AG09319 (cell line): ENCODE measurements at regions not wholly inside any gene's neighbourhood (a gene's known extent, or its start where the extent isn't known, plus 50 kb on each side); places are given as distances from the start of the nearest gene placed in this dataset.

Experiments
- DNase-seq: peaks from one replicate; pipeline ENCODE4 v3.0.0-alpha.2; 2010; ENCODE audit warnings: low read depth; ENCODE audit errors: extremely low read depth
- TF ChIP-seq, protein P1 (sequence below): IDR thresholded peaks from 2 replicates; pipeline ENCODE4 v1.5.1; 2011; ENCODE audit warnings: low read depth, mild to moderate bottlenecking, inconsistent platforms, low read length, moderate library complexity

DNA sequence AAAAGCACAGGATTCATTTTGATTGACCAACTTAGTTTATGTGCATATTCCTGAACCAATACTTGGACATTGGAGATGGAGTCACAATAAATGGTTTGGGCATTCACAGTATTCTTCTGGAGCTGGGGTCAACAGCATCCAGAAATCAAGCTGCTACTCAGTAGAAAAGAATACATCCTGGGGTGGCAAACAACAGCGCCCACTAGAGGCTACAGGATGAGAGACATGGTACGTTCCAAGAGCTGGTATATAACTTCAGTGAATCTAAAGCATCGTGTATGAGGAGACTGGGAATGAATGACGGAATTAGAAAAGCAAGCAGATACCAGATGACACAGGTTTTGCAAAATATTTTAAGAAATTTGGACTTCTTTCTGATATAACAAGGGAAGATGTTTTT is 142.9 kb upstream of the FIGN start:
- TF ChIP-seq, protein P1, sequence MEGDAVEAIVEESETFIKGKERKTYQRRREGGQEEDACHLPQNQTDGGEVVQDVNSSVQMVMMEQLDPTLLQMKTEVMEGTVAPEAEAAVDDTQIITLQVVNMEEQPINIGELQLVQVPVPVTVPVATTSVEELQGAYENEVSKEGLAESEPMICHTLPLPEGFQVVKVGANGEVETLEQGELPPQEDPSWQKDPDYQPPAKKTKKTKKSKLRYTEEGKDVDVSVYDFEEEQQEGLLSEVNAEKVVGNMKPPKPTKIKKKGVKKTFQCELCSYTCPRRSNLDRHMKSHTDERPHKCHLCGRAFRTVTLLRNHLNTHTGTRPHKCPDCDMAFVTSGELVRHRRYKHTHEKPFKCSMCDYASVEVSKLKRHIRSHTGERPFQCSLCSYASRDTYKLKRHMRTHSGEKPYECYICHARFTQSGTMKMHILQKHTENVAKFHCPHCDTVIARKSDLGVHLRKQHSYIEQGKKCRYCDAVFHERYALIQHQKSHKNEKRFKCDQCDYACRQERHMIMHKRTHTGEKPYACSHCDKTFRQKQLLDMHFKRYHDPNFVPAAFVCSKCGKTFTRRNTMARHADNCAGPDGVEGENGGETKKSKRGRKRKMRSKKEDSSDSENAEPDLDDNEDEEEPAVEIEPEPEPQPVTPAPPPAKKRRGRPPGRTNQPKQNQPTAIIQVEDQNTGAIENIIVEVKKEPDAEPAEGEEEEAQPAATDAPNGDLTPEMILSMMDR, result peak; percentile 48
- no peak for DNase-seq

DNA sequence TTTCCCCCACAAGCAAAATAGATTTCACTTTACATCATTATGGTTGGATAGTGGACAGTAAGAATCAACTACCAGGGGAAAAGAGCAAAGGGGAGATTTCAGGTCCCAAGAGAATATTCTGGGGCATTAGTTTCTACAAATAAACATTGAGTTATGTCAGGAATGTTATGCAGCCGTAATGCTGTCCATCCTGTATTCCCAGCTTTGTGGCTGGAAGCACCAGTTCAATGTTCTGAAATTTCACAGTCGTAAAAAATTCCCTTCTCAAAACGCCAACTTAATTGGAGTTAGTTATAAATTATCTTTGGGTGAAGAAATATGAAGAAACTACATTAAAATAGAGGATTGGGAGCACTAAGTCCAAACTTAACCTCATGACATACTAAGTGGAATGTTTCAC is 141.5 kb upstream of the FIGN start:
- TF ChIP-seq, protein P1, result no peak
- no peak for DNase-seq

- TF ChIP-seq, protein P1, result no peak
- no peak for DNase-seq
Measured at GRCh38 chr2:163863073-163863472, 127.3 kb upstream of the FIGN start.

DNA sequence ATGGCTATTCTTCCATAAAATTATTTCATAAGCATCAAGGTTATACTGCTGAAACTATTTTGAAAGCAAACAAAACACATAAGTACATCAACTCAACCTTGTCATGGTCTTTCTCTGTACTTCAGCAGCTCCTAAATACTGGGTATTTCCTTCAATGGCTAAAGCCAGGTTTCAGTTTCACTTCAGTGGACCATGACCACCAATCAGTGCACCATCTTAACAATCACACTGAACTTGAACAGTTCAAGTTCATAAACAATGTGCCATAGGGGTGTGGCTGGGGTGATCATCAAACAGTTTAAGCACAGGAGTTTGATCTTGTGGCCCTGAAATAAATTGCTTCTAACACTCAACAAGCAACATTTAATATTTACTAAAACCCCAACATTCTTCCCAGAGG is 124.1 kb upstream of the FIGN start:
- no peak for DNase-seq
- TF ChIP-seq, protein P1, result no peak

- no peak for DNase-seq
- TF ChIP-seq, protein P1, result no peak
Measured at GRCh38 chr2:163856941-163857340, 121.1 kb upstream of the FIGN start.

GRCh38 chr2:163852616-163853015 is 116.8 kb upstream of the FIGN start:
- DNase-seq, result no peak
- TF ChIP-seq, protein P1, result no peak

GRCh38 chr2:163849756-163850435 is 114.1 kb upstream of the FIGN start:
- no peak for DNase-seq
- TF ChIP-seq, protein P1, result no peak
